22Rv1 (cell line): ENCODE measurements at regions not wholly inside any gene's neighbourhood (a gene's known extent, or its start where the extent isn't known, plus 50 kb on each side); places are given as distances from the start of the nearest gene placed in this dataset.

Source experiments
- H3K27ac ChIP-seq: fragments of 450-650 bp; 2 replicates; pipeline ENCODE4 v1.5.1; 2017
- CTCF ChIP-seq: fragments of 450-650 bp; IDR thresholded peaks from 2 replicates; pipeline ENCODE4 v1.5.1; 2017; ENCODE audit warnings: mild to moderate bottlenecking
- ZFX ChIP-seq: fragments of 450-650 bp; IDR thresholded peaks from 2 replicates; pipeline ENCODE4 v1.6.1; 2017; ENCODE audit warnings: antibody characterized with exemption, borderline replicate concordance

DNA sequence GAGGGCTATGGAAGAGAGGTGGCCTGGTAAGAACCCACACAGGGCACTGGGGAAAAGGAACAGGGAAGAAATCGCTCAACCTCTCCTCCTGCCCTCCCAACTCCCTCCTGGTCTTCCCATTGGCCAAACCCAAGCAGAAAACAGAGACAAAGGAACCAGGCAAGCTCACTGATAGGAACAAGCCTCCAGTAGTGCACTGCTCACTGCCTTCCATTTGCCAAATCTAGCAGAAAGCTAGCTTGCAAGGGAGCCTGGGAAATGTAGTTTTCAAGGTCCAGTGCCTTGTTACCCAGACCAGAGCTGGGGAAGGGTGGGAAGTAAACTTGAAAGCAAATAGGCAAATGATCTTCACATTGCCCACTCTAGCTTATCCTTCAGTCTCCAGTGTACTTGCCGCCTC is 556.1 kb upstream of the AUTS2 start:
- H3K27ac ChIP-seq, result no peak overlapping the region
- TF ChIP-seq ZFX, result no peak

DNA sequence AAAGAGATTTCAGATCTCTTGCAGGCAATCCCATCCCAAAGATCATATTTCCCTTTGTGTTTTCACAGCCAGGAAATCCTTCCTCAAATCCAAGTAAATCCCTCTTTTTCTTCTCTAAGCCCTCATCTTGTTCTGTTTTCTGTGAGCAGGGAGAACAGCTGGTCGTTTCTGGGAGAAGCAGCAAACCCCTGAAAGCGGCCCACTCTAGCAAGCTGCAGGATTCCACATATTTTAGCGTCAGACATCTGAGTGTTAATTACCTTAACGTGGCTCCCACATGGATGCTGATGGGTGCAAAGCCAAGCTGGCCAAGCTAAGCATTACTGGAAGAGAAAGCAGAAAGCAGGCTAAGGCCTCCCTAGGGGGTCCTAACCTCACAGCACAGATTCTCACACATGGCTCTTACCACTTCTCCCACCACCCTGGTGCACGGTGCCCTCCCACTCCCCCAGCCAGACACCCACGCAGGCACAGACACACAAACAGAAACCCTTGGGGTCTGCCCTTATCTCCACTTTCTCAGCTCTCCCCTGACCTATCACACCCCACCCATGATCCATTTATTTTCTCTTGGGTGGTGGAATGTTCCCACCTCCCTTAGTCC is 551.0 kb upstream of the AUTS2 start:
- H3K27ac ChIP-seq, result no peak overlapping the region
- no peak for TF ChIP-seq CTCF
- TF ChIP-seq ZFX, result no peak

- H3K27ac ChIP-seq, result no peak overlapping the region
- TF ChIP-seq ZFX (no peak), CTCF (no peak)
These were observed 548.9 kb upstream of the AUTS2 start for GRCh38 chr7:69049326-69049725.

DNA sequence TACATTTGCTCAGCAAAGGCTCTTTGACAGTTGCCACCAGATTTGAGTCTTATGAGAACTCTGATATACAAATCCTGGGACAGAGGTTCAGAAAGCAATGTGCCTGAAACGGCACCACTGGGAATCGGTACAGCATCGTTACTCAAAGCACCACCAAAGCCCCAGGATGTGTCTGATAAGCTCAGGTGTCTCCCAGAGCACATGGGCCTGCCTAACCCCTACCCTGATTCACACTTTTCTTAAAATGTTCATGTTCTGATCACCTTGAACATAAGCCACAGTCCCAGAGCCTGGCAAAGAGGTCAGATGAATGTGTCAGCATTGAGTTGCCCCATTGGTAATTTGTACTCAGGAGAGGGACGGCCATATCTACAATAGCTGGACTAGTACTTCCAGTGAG is 545.8 kb upstream of the AUTS2 start:
- TF ChIP-seq ZFX (no peak), CTCF (no peak)
- no peak overlapping the region for H3K27ac ChIP-seq

DNA sequence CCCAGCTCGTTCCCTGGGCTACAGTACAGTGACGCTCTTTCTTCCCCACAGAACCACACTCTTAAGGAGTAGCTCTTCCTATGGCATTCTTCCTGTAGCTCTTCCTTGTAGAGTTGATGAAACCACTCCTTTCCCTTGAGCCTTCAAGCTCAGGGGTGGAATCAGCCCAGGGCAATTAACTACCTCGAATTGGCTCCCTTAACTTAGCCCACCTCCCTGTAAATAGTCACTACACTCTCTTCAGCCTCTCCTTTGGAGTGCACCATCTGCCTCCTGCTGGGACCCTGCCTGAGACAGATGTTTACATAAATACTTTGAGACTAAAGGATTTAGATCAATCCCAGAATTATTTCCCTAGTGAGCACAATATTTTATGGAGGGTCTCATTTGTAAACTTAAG is 537.8 kb upstream of the AUTS2 start:
- no peak for TF ChIP-seq ZFX
- no peak for TF ChIP-seq CTCF
- no peak overlapping the region for H3K27ac ChIP-seq

- no peak overlapping the region for H3K27ac ChIP-seq
- TF ChIP-seq CTCF, result no peak
- TF ChIP-seq ZFX, result no peak
These were observed 536.1 kb upstream of the AUTS2 start for GRCh38 chr7:69062020-69062765.

DNA sequence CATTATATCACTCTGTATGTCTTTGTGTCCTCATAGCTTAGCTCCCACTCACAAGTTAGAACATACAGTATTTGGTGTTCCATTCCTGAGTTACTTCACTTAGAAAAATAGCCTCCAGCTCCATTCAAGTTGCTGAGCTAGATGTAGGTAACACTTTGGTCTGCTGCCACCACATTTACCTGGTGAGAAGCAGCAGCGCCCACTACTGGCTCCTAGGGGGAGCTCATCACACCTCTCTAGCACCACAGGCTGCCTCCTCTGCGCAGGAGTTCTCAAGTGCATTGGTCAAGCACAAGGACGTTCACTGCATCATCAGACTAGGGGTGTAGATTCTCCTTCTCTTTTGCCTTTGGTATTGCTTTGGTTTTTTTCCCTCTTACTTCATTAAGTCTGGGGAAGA is 530.9 kb upstream of the AUTS2 start:
- H3K27ac ChIP-seq, result no peak overlapping the region
- TF ChIP-seq CTCF, result peak; percentile 85
- no peak for TF ChIP-seq ZFX
